HG03565 (cell line): ENCODE measurements at regions not wholly inside any gene's neighbourhood (a gene's known extent, or its start where the extent isn't known, plus 50 kb on each side); places are given as distances from the start of the nearest gene placed in this dataset.

Experiments
- ATAC-seq: cut with Tn5 transposase; IDR thresholded peaks from one replicate; pipeline ENCODE4 v1.9.1; 2021; ENCODE audit warnings: mild to moderate bottlenecking, moderate library complexity; ENCODE audit not compliant: unreplicated experiment

GRCh38 chr12:91566328-91567099 lies 383.9 kb upstream of the DCN start:
- ATAC-seq, result no peak

- ATAC-seq, result no peak
Observed at GRCh38 chr12:91565846-91566245, 383.2 kb upstream of the DCN start.

- ATAC-seq, result no peak
Observed at GRCh38 chr12:91565246-91565645, 382.6 kb upstream of the DCN start.

DNA sequence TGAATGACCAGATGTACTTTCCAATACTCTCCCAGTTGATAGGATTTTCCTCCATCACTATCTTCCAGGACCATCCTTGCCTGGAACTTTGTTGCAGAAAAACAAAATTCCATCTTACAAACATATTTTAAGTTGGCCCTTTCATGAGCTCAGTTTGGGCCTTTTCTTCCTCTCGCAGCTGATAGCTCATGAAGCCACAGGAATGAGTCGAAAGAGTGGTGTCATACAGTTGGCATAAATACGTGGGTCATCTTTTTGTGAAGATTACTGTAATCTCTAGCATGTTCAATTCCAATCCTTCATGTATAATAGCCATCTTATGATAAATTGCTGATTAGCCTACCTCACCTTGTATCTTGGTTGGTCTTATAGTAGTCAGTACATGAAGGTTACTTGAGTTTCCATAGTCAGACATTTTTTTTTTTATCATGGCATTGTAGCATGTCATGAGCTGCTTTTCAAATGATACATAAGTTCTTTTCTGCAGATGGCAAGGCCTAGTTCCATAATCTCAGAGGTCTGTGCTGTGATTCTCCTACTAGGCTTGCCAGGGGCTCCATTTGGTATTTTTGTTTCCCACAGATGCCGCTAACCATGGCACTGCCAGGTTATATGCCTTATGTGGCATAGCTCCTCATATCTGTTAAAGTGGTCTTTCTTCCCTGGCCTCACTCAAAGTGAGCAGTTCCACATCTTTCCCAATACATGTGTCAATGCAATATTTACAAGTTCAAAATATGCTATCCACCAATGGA lies 380.6 kb upstream of the DCN start:
- ATAC-seq, result no peak

GRCh38 chr12:91562476-91562875 lies 379.9 kb upstream of the DCN start:
- ATAC-seq, result no peak

DNA sequence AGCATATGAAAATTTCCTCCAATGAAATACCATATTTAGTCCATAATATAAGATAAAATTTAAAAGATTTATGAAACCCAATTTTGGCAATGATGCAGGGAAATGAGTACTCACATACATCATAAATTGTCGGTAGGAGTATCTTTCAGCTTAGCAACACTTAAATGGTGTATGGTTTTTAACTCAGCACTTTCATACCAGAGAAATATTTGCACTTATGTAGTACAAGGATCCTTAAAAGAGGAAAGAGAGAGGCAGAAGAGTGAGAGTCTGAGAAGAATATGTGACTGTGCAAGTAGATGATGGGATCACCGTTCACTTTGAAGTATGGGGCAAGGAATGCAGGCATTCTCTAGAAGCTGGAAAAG lies 379.3 kb upstream of the DCN start:
- no peak for ATAC-seq

DNA sequence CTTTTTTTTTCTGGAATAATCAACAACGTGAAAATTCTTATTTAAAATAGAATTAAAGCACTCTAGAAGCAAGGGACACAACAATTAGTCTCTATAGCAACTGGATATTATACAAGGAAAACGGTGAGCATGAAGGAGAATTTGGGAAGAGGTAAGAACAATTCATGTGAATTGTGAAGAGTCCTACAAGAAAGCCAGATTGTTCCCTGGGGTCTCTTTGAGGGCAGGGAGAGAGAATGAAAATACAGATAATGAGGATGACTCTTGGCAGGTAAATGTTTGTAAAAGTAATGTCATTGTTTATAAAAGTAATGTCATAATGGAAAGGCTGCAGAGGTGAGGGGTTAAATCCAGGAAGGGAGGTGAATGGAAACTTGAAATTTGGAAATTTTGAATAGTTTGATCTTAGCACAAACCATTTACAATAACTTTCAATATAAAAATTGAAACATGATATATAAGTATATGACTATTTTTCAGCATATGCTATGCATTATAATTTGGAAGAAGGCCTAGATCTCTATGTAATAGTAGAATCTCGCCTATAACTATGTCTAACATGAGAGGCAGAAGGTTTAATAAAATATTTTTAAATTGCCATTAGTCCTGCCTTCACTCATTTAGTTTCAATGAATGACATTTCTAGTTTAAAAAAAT lies 378.8 kb upstream of the DCN start:
- no peak for ATAC-seq

- ATAC-seq, result no peak
Observed at GRCh38 chr12:91556909-91557308, 374.3 kb upstream of the DCN start.

DNA sequence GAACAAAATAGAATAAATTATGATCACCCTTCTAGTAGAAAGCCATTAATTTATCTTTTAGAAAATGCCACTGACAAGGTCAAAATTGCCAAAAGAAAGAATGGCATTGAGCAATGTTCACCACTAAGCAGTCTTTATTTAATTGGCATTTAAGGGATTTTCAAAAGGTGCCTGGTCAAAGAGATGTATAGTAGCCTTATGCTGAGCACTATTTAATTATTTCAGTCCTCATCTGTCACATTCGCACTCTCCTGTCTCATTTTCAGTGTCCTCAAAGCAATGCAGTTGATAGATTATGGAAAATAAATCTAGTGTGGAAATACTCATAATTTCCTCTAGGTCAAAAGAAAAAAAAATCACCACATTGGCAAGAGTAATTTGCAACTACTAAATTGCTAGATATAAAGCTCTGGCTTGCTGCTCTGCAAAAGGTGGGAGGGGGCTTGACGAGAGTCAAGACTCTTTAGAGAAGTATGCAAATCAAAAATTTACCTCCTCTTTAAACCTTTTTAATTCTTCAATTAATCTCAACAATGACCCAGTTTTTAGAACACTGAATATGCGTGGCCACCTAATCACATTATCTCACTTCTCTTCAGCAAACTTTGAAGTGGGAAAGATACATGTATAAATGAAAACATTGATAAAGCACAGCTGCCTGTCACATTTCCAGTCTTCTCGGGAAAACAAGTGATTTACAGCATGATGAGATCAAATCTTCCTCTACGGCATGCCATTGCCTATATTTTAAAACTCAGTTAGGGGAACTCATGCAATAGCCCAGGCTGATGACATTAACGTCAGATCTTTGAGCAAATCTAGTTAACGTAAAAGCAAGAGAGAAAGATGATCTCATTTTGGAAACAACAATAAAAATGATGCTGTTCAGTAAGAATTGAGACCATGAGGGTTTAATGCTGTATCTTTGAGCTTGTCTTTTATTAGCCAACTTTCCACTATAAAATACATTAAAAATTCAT lies 373.1 kb upstream of the DCN start:
- no peak for ATAC-seq

DNA sequence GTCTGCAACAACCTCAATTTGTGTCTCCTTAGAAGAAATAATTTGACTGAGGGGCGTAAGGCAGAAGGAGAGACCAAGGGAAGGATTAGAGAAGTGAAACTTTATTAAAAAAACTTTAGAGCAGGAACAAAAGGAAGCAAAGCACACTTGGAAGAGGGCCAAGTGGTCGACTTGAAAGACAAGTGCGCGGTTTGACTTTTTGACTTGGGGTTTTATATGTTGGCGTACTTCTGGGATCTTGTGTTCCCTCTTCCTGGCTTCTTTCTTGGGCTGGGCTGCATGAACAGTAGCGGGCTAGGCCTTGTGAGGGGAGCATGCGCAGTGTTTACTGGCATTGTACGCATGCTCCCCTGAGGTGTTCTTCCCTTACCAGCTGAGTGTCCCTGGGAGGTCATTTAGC lies 369.3 kb upstream of the DCN start:
- ATAC-seq, result no peak

DNA sequence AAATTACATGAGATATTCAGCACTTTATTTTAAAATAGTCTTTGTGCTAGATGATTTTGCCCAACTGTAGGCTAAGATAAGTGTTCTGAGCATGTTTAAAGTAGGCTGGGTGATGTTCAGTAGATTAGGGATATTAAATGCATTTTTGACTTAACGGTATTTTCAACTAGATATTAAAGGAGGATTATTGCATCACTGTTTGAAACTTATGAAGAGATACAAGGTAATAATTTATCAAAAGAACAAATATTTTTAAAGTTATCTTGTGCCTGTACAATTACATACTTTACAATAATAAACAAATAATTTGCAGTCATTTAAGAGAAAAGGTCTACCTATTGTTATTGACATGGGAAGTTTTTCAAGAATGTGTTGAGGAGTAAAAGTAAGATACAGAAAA lies 368.6 kb upstream of the DCN start:
- no peak for ATAC-seq

GRCh38 chr12:91542666-91543065 lies 360.0 kb upstream of the DCN start:
- ATAC-seq, result no peak

DNA sequence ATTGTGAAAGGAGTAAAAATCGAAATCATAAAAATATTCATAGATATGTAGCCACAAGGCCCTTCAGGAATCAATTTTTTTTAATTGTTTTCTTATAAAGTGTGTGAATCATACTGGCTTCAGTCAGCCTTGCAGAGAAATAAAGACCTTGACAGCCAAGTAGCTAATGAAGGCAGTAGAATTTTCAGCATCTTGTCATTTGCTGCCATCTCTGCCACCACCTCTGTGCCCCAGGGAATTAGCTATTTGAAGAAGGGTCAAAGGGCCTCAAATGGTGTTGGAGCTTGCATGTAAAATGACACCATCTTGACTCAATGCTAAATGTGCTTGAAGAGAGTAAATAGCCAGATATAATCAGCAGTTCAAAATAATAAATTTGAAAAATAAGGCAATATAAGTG lies 359.4 kb upstream of the DCN start:
- no peak for ATAC-seq

GRCh38 chr12:91538418-91538817 lies 355.8 kb upstream of the DCN start:
- ATAC-seq, result no peak

- ATAC-seq, result no peak
Observed at GRCh38 chr12:91533366-91533765, 350.7 kb upstream of the DCN start.

- ATAC-seq, result no peak
Observed at GRCh38 chr12:91529829-91530228, 347.2 kb upstream of the DCN start.

- ATAC-seq, result no peak
Observed at GRCh38 chr12:91523831-91524230, 341.2 kb upstream of the DCN start.

DNA sequence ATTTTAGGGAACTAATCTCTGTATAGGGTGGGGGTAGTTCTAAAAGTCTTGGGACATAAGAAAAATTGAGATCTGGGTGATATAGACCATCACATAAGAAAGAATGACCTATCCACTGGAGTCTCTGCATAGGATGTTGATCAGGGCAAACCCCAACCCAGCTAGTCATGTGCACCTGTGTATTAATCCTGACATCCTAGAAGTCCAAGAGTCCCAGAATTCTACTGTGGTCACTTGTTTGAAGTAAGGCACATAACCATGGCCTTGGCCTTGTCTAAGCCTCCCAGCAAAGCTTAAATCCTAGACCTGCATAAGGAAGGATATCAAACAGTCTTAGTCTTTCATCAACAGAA lies 334.1 kb upstream of the DCN start:
- no peak for ATAC-seq

- no peak for ATAC-seq
Observed at GRCh38 chr12:91515944-91516694, 333.5 kb upstream of the DCN start.

GRCh38 chr12:91513313-91513712 lies 330.7 kb upstream of the DCN start:
- no peak for ATAC-seq
